Activated CD4-positive, alpha-beta T cell treated with anti-CD3 and anti-CD28 coated beads, Interleukin-2, amount 50 U/mL, for 16 hours (primary cell): ENCODE measurements at regions not wholly inside any gene's neighbourhood (a gene's known extent, or its start where the extent isn't known, plus 50 kb on each side); places are given as distances from the start of the nearest gene placed in this dataset.

ENCODE experiments used
- DNase-seq: peaks from one replicate; pipeline ENCODE4 v3.0.0-alpha.2; 2020

DNA sequence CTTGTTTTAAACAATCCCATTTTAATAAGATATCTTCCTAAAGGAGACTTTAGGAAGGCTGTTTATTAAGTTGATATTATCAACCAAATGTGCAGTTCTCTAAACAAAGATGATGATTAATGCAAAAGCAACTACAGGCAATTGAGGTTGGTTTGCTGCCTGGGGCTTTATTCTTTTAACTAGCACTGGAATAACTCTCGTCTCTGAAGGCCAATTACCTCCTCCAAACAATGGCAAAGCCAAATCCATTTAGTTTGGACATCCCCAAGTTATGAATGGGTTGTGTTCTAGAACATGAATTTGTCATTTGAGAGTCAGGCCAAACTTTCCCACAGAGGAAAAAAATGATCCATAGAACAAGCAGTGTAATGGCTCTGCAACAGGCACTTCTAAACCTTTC lies 114.1 kb downstream of the SLC16A9 start:
- DNase-seq, result no peak

DNA sequence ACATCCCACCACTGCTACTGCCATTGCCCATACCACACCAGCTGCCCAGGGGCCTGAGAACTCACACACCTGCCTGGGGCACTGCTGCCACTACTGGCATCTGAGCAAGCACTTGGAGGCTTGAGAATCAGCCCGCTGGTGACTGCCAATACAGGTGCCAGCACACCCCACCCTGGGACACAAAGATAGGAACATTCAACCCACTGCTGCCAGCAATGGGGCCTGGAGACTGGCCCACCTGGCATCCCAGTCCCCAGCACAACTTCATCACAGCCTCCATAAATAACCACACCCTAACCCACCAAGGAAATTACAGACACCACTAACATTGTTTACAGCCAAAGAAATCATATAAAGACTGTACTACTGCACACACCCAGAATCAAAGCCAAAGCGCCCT lies 115.9 kb downstream of the SLC16A9 start:
- DNase-seq, result no peak

DNA sequence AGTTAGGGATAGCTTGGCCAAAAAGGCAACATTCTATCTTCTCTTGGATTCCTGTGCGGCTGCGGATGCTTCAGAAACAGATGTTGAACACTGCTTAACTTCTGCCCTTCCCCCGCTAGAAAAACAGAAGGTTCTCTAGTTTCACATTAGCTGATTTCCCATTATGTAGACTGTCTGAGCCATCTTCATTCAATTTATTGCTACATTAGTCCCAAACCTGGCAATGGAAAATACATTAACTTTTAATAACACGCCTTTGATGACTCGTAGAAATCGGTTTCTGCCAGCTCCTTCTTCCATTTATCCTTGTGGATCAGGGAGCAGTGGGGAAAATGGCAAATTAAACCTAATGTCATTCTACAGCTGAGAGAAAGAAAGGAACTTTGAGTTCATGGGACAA lies 119.9 kb downstream of the SLC16A9 start:
- DNase-seq, result no peak

DNA sequence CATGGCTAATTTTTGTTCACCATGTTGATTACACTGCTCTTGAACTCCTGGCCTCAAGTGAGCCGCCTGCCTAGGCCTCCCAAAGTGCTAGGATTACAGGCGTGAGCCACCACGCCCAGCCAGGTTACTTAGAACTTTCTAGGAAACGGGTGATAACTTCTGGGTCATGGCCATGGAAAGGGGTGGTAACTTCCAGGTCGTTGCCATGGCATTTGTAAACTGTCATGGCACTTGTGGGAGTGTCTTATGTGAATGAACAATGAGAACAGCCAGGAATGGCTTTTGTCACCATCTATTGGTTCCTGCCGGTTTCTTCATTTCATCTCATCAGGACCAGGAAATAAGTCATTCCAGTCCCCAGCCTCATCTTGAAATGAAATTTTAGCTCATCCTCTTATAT lies 120.9 kb downstream of the SLC16A9 start:
- no peak for DNase-seq

DNA sequence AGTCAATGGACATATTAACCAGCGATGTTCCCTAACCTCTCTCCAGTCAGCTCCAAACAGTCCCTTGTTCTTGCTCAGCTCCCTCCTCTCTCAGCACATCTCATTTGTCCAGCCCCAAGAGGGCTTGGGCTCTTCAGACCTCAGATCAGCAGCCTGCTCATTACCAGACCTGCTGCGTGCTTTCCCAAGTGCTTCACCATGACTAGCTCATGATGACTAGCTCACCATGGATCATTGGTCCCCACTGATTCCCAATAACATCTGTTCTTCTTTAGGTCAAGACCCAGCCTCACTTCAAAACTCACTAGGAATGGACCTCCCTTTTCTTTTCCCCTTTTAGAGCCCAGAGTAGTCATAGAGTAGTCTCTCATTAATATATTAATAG lies 121.9 kb downstream of the SLC16A9 start:
- no peak for DNase-seq

DNA sequence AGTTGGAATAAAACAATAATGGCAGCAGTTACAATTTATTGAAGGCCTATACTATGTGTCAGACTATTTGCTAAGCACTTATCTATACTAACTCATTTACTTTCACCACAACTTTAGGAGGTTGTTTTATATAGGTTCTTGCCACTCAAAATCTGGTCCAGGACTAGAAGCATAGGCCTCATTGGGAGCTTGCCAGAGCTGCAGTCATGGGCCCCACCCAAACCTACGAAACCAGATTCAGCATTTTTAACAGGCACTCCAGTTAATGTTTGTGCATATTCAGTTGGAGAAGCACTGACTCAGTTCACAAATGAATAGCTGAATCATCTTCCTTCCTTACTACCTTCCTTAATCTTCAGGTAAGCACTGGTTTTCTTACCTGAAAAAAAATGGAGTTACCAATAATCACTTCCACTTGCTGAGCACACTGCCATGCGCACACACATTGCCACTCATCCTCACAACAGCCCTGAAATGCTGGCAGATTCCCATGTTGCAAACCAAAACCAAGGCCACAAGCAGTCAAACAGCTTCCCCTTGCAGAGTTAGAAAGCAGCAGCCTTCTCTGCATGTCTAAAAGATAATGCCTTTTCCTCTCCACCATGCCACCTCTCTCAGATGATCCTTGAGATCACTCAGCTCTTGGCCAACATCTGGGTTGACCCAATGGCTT lies 122.4 kb downstream of the SLC16A9 start:
- no peak for DNase-seq

DNA sequence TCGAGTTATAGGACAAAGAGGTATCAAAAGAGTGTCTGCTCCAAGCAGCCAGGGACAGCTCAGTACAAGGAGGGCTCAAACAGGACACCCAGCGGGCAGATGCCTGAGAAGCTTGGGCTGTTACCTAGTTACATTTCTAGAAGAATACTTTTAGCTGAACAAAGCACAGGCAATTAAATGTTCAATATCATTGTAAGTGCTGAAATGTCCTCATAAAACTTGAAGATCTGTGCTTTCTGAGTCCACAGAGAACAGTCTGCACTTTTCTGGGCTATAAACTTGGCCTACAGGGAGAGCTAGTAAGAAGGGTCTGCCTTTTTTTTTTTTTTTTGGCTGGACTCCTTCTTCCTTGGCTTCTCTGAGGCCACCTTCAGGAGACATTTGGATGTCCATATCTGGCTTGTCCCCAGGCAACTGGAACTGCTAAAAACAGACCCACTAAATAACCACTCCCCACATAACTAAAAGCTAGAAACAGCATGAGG lies 123.2 kb downstream of the SLC16A9 start:
- DNase-seq, result no peak

DNA sequence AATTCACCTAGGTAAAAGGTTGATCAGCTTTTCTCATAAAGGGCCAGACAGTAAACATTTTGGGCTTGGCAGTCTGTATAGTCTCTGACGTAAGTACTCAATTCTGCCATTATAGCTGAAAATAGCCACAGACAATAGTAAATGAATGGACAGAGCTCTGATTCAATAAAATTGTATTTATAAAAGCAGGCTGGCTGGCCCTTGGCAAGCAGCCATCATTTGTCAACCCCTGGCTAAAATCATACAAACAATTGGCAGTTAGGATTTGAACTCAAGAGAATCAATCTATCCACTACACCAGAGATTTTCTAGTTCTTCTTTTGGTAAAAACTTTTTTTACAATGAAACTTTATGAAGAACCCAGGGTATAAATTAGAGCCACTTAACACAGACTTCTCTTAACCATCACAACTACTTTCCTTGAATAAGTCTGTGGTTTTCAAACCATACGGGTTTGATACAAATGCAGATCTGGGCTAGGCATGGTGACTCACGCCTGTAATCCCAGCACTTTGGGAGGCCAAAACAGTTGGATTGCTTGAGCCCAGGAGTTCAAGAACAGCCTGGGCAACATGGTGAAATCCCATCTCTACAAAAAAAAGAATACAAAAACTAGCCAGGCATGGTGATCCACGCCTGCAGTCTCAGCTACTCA lies 124.5 kb downstream of the SLC16A9 start:
- no peak for DNase-seq

DNA sequence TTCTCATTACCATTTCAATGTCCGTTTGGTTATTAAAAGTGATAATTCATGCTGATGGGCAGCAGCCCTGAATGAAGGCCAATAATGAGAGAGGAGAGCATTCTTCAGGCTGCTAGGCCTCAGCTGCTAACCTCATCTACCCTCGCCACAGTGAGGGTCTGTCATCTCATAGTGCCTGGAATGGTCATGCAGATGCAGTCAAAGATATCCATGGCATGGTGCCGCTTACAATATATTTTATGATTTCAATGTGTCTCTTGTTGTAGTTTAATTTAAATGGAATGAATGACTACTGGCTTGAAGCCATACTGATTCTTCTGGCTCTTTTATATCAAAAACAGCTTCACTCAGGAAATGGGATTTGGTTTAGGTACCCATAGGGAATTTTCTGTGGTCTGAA lies 126.9 kb downstream of the SLC16A9 start:
- DNase-seq, result no peak

DNA sequence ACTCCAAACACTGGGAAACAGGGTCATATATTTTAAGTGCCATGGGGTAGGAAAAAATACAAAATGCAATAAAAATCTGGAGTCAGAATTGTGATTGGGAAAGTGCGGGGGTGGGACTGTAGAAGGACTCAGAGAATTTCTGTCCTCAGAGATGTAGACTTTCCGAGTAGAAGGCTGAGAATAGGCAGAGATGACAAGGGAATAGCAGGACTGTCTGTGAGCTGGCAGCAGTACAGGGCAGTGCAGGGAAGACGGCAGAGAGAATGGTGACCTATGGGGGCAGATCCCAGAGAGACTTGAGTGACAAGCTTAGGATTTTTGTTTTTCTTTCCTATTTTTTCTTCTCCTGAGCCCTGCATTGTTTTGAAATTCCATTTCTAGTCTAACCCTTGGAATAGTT lies 127.6 kb downstream of the SLC16A9 start:
- DNase-seq, result no peak

DNA sequence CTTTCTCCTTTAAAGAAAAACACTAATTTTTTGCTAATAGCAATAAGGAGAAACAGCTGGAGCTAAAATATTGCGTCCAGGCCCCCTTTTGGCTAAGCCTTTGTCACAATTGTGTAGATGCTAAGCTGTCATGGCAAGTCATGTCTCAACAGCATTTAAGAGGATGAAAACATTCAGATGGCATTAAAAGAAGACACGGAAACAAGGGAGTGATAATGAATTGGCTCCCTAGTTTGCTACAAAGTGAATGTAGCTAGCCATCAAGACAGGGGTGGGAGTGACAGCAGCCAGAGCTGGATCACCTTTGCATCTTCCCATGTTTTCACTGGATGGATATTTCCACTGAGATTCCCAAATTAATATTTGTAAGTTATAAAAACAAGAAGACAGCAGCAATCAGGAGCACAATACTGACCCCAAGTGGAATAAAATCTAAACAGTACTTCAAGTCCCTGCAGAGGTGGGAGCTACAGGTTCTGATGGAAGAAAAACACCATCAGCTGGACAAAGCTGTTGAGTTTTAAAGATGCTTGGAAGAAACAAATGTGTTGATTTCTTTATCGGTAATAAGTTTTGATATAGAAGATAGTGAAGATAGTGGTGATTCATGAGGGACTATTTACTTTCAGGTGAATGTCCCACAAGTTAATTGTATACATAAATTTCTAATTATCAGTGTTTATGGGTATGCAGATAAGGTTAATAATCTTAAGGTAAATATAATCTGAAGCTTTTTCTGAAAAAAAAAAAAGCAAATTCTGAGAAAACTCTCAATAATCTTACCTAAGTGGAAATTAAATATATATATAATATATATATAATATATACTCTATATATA lies 129.4 kb downstream of the SLC16A9 start:
- no peak for DNase-seq

DNA sequence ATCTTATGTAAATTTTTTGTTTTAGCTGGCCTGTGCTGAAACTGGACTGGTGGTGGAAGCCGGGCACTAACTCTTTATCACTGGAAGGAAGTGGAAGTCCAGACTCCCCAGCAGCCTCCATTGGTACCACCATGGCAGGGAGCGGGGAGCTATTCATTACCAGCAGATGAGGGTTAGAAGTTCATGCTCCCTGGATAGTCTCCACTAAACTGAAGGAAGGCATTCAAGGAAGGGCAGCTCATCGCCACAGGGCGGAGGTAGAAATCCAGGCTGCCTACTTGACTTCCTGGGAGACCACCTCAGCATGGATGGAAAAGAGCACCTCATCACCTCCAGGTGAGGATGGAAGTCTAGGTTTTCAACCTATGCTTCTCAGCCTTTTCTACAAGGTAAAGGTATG lies 130.9 kb downstream of the SLC16A9 start:
- no peak for DNase-seq

DNA sequence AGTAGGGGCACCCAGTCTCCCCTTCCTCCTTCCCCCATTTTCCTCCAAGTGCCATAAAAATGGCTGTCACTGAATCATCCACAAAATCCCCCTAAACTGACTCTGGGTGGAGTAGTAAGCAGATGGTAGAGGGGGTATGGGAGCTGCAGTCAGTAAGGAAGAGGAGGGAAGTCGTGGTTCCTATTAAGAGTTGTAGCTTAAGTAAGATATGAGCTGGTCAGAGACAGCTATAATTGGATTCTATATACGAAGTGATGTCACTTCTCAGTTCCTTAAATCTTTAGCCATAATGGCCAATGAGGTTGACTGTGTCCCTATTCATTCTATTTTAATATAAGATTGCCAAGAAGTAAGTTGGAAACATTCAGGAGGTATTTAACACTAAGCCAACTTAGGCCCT lies 131.7 kb downstream of the SLC16A9 start:
- DNase-seq, result no peak

DNA sequence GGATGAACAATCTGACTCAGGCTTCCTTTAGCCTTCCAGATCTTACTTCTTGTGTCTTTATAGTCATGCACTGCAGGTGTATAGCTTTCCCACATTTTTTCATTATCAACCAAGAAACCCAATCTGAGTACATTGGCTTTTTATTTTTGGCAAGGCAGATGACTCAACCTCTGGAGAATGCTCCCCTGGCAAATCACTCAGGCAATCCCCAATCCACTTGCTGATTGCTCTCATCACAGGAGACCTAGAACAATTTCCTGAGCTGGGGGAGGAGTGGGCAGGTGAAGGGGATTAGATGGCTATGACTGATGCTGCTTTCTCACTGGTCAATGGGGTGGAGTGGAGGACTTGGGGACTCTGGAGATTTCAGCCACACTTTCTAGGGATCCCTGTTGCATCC lies 134.4 kb downstream of the SLC16A9 start:
- DNase-seq, result no peak

DNA sequence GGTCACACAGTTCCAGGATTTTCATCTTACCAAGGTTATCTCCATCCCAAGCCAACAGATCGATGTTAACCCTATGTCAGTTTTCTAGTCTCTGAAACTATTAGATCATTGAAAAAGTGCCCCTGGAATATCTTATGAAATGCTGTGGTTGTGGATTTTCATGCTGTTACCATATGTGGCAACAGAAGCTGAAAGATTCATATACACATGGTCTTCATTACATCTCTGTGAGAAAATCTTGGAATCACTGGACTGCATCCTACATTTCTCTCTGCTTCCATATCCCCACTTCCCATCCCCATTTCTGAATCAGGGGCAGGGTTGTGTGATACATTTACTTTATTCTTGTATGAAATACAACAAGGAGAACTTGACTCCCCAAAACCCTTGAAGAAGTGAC lies 146.1 kb downstream of the SLC16A9 start:
- DNase-seq, result no peak

DNA sequence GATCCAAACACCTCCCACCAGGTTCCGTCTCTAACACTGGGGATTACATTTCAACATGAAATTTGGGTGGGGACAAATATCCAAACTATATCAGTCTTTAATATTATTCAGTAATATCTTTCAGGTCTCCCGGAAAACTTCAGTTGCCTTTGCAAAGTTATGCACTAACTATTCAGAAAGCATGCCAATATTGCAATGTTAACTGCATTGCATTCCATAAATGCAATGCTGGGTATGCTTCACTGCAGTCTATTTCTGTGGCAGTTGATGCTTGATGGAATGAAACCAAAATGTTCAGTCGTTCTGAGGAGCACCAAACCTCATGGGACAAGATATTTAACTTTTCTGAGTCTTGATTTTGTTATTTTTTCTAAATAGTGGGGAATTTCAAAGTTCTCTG lies 147.5 kb downstream of the SLC16A9 start:
- DNase-seq, result no peak

DNA sequence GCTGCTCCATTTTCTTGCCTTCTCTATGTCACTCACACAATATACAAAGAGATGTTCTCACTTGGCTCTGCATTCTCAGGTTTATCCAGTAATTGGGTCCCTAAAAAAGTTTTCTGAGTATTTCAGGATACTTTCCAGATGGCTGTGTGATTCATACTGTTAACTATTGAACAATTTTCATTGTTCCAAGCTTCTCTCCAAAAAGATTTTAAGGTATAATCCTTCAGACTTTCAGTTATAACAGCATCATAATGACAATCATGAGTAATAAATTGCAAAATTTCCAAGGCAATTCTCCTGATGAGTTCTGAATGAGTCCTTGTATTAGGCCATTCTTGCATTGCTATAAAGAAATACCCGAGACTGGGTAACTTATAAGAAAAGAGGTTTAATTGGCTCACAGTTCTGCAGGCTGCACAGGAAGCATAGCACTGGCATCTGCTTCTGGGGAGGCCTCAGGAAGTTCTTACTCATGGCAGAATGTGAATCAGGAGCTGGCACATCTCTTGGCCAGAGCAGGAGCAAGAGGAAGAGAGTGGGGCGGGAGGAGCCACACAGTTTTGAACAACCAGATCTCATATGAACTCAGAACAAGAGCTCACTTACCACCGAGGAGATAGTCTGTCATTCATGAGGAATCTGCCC lies 148.1 kb downstream of the SLC16A9 start:
- no peak for DNase-seq

DNA sequence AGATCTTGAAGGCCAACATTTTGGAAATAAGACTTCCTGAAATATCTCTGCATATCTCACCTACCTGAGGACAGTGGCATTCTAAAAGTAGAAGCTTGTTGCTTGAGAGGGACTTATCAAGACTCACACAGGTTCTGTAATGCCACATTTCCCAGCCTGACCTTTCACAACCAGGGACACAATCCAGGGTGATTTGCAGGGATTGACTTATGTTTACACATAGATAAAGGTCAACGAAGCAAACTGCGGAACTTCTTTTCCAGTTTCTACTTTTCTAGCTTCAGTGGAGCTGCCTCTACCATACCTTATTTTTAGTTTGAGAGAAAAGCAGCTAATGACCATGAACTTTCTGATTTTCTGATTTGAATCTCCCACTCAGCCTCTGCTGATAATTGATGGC lies 148.7 kb downstream of the SLC16A9 start:
- DNase-seq, result no peak

DNA sequence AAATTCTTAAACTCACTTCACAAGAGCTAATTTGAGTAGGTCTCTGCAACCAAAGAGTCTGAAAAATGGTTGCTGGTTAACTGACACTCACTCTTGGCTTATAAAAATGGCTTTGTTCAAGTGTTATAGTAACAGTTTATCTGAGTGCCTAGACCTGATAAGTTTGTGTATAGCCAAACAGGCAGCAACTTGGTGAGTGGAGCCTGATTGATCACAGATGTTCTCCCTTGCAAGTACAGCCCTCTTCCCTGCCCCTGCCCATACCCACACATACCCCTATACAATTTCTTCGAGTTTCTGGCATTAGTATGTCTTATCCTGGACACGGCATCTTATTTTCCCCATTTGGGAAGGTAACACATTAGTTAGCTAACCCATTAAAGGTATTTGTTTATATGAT lies 149.5 kb downstream of the SLC16A9 start:
- DNase-seq, result no peak

DNA sequence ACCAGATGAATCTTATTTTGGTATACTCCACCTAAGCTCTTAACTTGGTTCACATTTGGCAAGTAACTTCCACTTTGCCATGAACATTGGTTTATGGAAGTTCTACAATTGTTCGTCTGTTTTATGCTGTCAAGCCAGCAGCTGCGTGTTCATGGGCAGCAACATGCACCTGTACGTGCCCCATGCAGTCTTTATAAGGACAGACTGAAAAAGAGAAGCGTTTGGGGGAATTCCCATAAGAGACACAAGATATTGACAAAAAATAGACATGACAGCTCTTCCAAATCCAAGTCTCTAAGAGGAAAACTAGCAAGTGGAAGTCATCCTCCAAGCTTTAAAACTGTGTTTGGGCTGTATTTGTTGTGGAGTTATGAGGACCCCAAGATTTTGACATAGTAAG lies 151.6 kb downstream of the SLC16A9 start:
- no peak for DNase-seq

DNA sequence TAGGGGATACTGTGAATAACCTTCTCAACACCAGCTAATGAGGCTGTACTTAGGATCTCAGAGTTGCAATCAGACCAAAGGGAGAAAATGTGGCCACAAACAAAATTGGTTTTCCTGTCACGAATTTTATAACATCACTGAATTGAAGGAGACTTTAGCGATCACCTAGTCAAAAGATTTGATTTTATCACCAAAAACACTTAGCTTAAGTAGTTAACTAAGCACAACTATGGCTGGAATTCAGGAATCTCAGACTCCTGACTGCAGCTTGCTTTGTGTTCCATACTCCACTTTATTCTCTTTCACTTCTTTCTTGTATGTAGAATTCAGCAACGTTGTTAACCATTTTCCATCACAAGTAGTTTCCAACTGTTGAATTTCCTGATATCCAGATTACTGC lies 152.0 kb downstream of the SLC16A9 start:
- DNase-seq, result no peak

DNA sequence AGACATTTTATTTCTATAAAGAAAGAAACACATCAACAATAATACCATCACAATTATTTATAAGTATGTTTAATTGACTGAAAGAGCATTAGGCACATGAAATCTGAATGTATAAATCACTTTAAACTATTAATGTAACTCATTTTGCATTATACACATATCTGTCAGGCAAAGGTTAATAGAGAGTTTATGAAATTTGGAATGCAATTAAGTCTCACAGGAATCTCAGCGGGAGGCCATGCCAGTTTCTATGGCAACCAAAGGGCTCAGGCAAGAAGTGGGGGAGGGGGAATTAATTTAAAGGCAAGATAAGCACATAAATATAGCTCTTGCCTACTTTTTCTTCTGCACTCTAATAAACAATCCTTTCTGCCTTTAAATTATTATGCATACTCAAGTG lies 152.6 kb downstream of the SLC16A9 start:
- DNase-seq, result no peak

DNA sequence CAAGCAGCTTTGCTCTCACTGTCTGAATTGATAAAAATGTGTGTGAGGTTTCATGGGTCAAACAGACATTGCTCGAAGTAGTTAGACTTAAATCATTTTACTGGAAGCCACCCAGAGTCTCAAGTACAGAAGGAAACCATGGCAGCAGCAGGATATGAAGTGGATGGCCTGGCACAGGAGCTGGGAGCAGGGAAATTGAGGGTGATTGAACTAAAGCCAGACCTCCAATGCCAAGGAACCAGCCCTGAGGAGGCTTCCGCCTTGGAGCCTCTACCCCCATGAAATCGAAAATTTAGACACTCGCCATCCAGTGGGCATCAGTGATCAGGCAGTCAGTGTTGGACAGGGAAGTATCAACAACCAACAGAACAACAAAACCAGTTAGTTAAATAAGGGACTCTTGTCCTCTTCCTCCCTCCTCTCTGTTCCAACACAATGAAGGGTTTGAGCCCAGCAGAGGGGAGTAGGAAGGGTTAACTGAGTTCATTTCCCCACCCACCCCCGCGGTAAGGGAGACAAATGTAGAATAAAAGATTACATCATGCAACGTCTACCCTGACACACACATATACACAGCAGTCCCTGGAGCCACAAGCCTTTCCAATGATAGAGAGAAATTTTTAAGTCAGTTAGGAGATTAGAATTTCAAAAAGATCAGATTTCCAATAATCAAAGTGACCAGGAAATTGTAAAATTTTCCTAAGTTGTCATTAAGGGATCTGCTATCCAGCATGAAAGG lies 156.3 kb downstream of the SLC16A9 start:
- DNase-seq, result no peak
